HEK293 (cell line): ENCODE measurements at regions not wholly inside any gene's neighbourhood (a gene's known extent, or its start where the extent isn't known, plus 50 kb on each side); places are given as distances from the start of the nearest gene placed in this dataset.

ENCODE experiments used
- CTCF ChIA-PET: fragments of 350-600 bp; formaldehyde crosslinking; extraction: SDS; loops from one replicate; lab custom pipeline; 2021; ENCODE audit warnings: antibody characterized with exemption; lab: Yijun Ruan, JAX
- POLR2A ChIA-PET: fragments of 300-600 bp; formaldehyde crosslinking; extraction: SDS; loops from one replicate; lab custom pipeline; 2020; ENCODE audit warnings: antibody characterized with exemption, inconsistent platforms; lab: Yijun Ruan, JAX
- H3K27ac ChIP-seq: fragments of 200-500 bp; sonication (Bioruptor generic); 2 replicates; pipeline ENCODE4 v1.5.1; 2014; ENCODE audit warnings: low read depth, low read length, control low read depth, inconsistent platforms; ENCODE audit errors: extremely low read depth
- H3K36me3 ChIP-seq, 2 experiments: fragments of 200-500 bp in 1 of 2; sonication (Bioruptor generic) in 1 of 2; 1 replicate in 1 of 2; 2 replicates in 1 of 2; pipeline ENCODE4 v1.5.1; 2014 to 2017; ENCODE audit warnings: inconsistent platforms in 2 of 2, low read length in 2 of 2; ENCODE audit not compliant: control insufficient read depth in 2 of 2, insufficient read depth in 1 of 2
- H3K4me1 ChIP-seq: fragments of 200-500 bp; sonication (Bioruptor generic); 2 replicates; pipeline ENCODE4 v1.5.1; 2014; ENCODE audit warnings: mild to moderate bottlenecking, low read length, inconsistent platforms; ENCODE audit not compliant: control insufficient read depth, insufficient read depth
- H3K4me3 ChIP-seq: 2 replicates; pipeline ENCODE4 v1.5.1; 2011; ENCODE audit warnings: low read depth, mild to moderate bottlenecking, control low read depth, low read length, moderate library complexity
- H3K9me3 ChIP-seq: fragments of 200-500 bp; sonication (Bioruptor generic); 2 replicates; pipeline ENCODE4 v1.5.1; 2014; ENCODE audit warnings: low read depth, low read length, inconsistent platforms; ENCODE audit not compliant: control insufficient read depth, insufficient read depth
- GLIS2 ChIP-seq: fragments of 450-650 bp; formaldehyde crosslinking; IDR thresholded peaks from 2 replicates; pipeline ENCODE4 v1.5.1; 2016; ENCODE audit warnings: missing biosample characterization, missing genetic modification characterization
- HOXC10 ChIP-seq: sonication (generic); formaldehyde crosslinking; IDR thresholded peaks from 2 replicates; pipeline ENCODE4 v1.8.1; 2023; ENCODE audit warnings: mild to moderate bottlenecking, missing genetic modification reagents
- MEIS1 ChIP-seq: sonication (generic); formaldehyde crosslinking; IDR thresholded peaks from 2 replicates; pipeline ENCODE4 v1.8.1; 2022; ENCODE audit warnings: missing genetic modification reagents, mild to moderate bottlenecking, borderline replicate concordance
- PATZ1 ChIP-seq: fragments of 450-650 bp; formaldehyde crosslinking; IDR thresholded peaks from 2 replicates; pipeline ENCODE4 v1.5.1; 2016; ENCODE audit warnings: missing biosample characterization, missing genetic modification characterization
- SALL2 ChIP-seq: fragments of 450-650 bp; formaldehyde crosslinking; IDR thresholded peaks from 2 replicates; pipeline ENCODE4 v1.5.0; 2017; ENCODE audit warnings: missing biosample characterization, mild to moderate bottlenecking, missing genetic modification characterization, borderline replicate concordance
- TRIM28 ChIP-seq: IDR thresholded peaks from 2 replicates; pipeline ENCODE4 v1.6.1; 2011; ENCODE audit warnings: low read length, control low read depth, borderline replicate concordance
- ZBTB48 ChIP-seq: fragments of 450-650 bp; formaldehyde crosslinking; IDR thresholded peaks from 2 replicates; pipeline ENCODE4 v1.5.1; 2016; ENCODE audit warnings: missing biosample characterization, missing genetic modification characterization
- ZFHX2 ChIP-seq: fragments of 450-650 bp; formaldehyde crosslinking; conservative IDR thresholded peaks from 2 replicates; pipeline ENCODE4 v1.5.1; 2016; ENCODE audit warnings: missing biosample characterization, missing genetic modification characterization
- ZNF114 ChIP-seq: fragments of 450-650 bp; formaldehyde crosslinking; IDR thresholded peaks from 2 replicates; pipeline ENCODE4 v1.5.0; 2017; ENCODE audit warnings: missing biosample characterization, missing genetic modification characterization
- ZNF133 ChIP-seq: fragments of 450-650 bp; formaldehyde crosslinking; IDR thresholded peaks from 2 replicates; pipeline ENCODE4 v1.5.1; 2016; ENCODE audit warnings: missing biosample characterization, missing genetic modification characterization
- ZNF138 ChIP-seq: fragments of 450-650 bp; formaldehyde crosslinking; IDR thresholded peaks from 2 replicates; pipeline ENCODE4 v1.5.1; 2016; ENCODE audit warnings: missing biosample characterization, missing genetic modification characterization, borderline replicate concordance
- ZNF169 ChIP-seq: fragments of 450-650 bp; formaldehyde crosslinking; IDR thresholded peaks from 2 replicates; pipeline ENCODE4 v1.5.1; 2016; ENCODE audit warnings: missing biosample characterization, missing genetic modification characterization
- ZNF221 ChIP-seq: fragments of 450-650 bp; formaldehyde crosslinking; IDR thresholded peaks from 2 replicates; pipeline ENCODE4 v1.5.1; 2017; ENCODE audit warnings: missing biosample characterization, missing genetic modification characterization, borderline replicate concordance
- ZNF266 ChIP-seq: fragments of 450-650 bp; formaldehyde crosslinking; IDR thresholded peaks from 2 replicates; pipeline ENCODE4 v1.5.1; 2016; ENCODE audit warnings: missing biosample characterization, missing genetic modification characterization, low read depth
- ZNF404 ChIP-seq: fragments of 450-650 bp; formaldehyde crosslinking; IDR thresholded peaks from 2 replicates; pipeline ENCODE4 v1.5.1; 2017; ENCODE audit warnings: missing biosample characterization, missing genetic modification characterization
- ZNF416 ChIP-seq: fragments of 450-650 bp; formaldehyde crosslinking; IDR thresholded peaks from 2 replicates; pipeline ENCODE4 v1.5.1; 2016; ENCODE audit warnings: missing biosample characterization, missing genetic modification characterization
- ZNF558 ChIP-seq: fragments of 450-650 bp; formaldehyde crosslinking; IDR thresholded peaks from 2 replicates; pipeline ENCODE4 v1.5.1; 2016; ENCODE audit warnings: missing biosample characterization, missing genetic modification characterization
- ZNF561 ChIP-seq: fragments of 450-650 bp; IDR thresholded peaks from 2 replicates; pipeline ENCODE4 v1.5.1; 2018; ENCODE audit warnings: missing biosample characterization, missing genetic modification characterization, borderline replicate concordance
- ZNF580 ChIP-seq: fragments of 450-650 bp; formaldehyde crosslinking; IDR thresholded peaks from 2 replicates; pipeline ENCODE4 v1.5.1; 2016; ENCODE audit warnings: missing biosample characterization, missing genetic modification characterization
- ZNF624 ChIP-seq: fragments of 450-650 bp; formaldehyde crosslinking; IDR thresholded peaks from 2 replicates; pipeline ENCODE4 v1.5.1; 2017; ENCODE audit warnings: missing biosample characterization, missing genetic modification characterization
- ZNF626 ChIP-seq: fragments of 450-650 bp; sonication (Bioruptor Pico); formaldehyde crosslinking; IDR thresholded peaks from 2 replicates; pipeline ENCODE4 v1.5.1; 2018; ENCODE audit warnings: missing biosample characterization, missing genetic modification characterization, inconsistent platforms
- ZNF645 ChIP-seq: fragments of 450-650 bp; formaldehyde crosslinking; IDR thresholded peaks from 2 replicates; pipeline ENCODE4; 2016; ENCODE audit warnings: missing biosample characterization, missing genetic modification characterization
- ZNF701 ChIP-seq: fragments of 450-650 bp; formaldehyde crosslinking; IDR thresholded peaks from 2 replicates; pipeline ENCODE4 v1.5.1; 2016; ENCODE audit warnings: missing biosample characterization, missing genetic modification characterization
- TF ChIP-seq, protein P1 (sequence below): fragments of 450-650 bp; formaldehyde crosslinking; IDR thresholded peaks from 2 replicates; pipeline ENCODE4 v1.5.1; 2016; ENCODE audit warnings: missing biosample characterization, missing genetic modification characterization
- TF ChIP-seq, protein P2 (sequence below): fragments of 450-650 bp; formaldehyde crosslinking; IDR thresholded peaks from 2 replicates; pipeline ENCODE4 v1.5.1; 2016; ENCODE audit warnings: missing biosample characterization, missing genetic modification characterization, low read depth

DNA sequence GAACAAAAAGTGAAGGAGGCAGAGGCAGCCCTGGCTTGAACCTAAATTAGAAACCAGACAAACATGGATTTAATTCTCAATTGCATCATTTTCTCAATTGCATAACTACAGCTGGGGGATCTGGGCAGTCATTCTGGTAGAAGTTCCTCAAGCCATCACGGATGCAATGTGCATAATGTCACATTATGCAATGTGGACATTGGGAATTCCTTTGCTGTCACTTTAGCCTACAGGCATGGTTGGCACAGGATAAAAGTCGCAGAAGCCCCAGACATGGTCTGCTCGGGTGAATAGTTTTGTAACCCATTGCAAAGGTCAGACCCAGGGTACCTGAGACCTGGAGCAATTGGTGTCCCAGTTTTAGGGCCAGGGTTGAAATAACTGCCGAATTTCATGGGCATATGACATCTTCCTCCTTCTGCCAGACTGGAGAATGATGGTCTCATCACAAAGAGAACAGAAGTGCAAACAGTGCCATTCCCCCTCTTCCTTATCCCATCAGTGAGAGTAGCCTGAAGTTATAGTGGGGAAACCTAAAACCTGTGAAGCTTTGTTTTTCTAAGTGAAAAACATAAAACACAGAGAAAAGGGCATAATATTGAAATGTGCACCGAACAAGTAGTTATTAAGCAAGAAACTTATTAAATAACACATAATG is 290.8 kb downstream of the MSX2 start (continued):
- TF ChIP-seq ZFHX2 (no peak), ZNF133 (no peak), TRIM28 (no peak)

GRCh38 chr5:175013251-175013650 is 288.9 kb downstream of the MSX2 start:
- no peak for TF ChIP-seq HOXC10 (CRISPR knock-in tag)
- TF ChIP-seq ZNF266 (tag by site-specific recombination), result no peak
- no peak for TF ChIP-seq ZNF169 (tag by site-specific recombination)
- no peak for TF ChIP-seq PATZ1 (tag by site-specific recombination)
- no peak for TF ChIP-seq ZNF624
- TF ChIP-seq TRIM28, result no peak
- TF ChIP-seq SALL2 (tag by site-specific recombination), result no peak
- no peak for TF ChIP-seq ZNF114 (tag by site-specific recombination)
- TF ChIP-seq, protein P1, sequence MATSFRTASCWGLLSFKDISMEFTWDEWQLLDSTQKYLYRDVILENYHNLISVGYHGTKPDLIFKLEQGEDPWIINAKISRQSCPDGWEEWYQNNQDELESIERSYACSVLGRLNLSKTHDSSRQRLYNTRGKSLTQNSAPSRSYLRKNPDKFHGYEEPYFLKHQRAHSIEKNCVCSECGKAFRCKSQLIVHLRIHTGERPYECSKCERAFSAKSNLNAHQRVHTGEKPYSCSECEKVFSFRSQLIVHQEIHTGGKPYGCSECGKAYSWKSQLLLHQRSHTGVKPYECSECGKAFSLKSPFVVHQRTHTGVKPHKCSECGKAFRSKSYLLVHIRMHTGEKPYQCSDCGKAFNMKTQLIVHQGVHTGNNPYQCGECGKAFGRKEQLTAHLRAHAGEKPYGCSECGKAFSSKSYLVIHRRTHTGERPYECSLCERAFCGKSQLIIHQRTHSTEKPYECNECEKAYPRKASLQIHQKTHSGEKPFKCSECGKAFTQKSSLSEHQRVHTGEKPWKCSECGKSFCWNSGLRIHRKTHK (tag by site-specific recombination), result no peak
- TF ChIP-seq, protein P2, sequence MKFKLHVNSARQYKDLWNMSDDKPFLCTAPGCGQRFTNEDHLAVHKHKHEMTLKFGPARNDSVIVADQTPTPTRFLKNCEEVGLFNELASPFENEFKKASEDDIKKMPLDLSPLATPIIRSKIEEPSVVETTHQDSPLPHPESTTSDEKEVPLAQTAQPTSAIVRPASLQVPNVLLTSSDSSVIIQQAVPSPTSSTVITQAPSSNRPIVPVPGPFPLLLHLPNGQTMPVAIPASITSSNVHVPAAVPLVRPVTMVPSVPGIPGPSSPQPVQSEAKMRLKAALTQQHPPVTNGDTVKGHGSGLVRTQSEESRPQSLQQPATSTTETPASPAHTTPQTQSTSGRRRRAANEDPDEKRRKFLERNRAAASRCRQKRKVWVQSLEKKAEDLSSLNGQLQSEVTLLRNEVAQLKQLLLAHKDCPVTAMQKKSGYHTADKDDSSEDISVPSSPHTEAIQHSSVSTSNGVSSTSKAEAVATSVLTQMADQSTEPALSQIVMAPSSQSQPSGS (tag by site-specific recombination), result no peak
- no peak for TF ChIP-seq ZNF416 (tag by site-specific recombination)
- TF ChIP-seq, all 188 proteins: peak for 0
- Histone ChIP-seq H3K27ac (no peak overlapping the region), H3K4me3 (no peak overlapping the region), H3K36me3 (no peaks in the 10 kb centered on the region), H3K4me1 (no peaks in the 10 kb centered on the region), H3K9me3 (no peaks in the 10 kb centered on the region)
- ChIA-PET CTCF (interaction anchor here (0.8 kb wide), 1 partner anchor 672 kb away, joined by 4 read pairs; no protein-coding TSS in a partner anchor), POLR2A (no interaction called here)

GRCh38 chr5:175012267-175012666 is 287.9 kb downstream of the MSX2 start:
- no peak overlapping the region for H3K4me3 ChIP-seq
- no peak for TF ChIP-seq ZNF221 (tag by site-specific recombination)
- TF ChIP-seq ZNF138, result no peak
- TF ChIP-seq ZNF701, result no peak
- no peak for TF ChIP-seq GLIS2 (tag by site-specific recombination)
- no peak for TF ChIP-seq ZNF626
- TF ChIP-seq ZNF404 (tag by site-specific recombination), result no peak
- TF ChIP-seq ZNF645, result no peak
- no peak for TF ChIP-seq MEIS1 (CRISPR knock-in tag)
- TF ChIP-seq ZNF561 (tag by site-specific recombination), result no peak
- no peak for TF ChIP-seq ZNF580 (tag by site-specific recombination)
- TF ChIP-seq ZNF558 (tag by site-specific recombination), result no peak
- TF ChIP-seq ZBTB48 (tag by site-specific recombination), result no peak
- H3K27ac ChIP-seq, result no peak overlapping the region
- H3K36me3 ChIP-seq, result no peaks in the 10 kb centered on the region
- POLR2A ChIA-PET, result no interaction called here
- H3K9me3 ChIP-seq, result no peaks in the 10 kb centered on the region
- H3K4me1 ChIP-seq, result no peaks in the 10 kb centered on the region
- CTCF ChIA-PET, result no interaction called here
